ENCODE measurements at regions not wholly inside any gene's neighbourhood (a gene's known extent, or its start where the extent isn't known, plus 50 kb on each side); places are given as distances from the start of the nearest gene placed in this dataset.
"Not testable (repeated sequence)": the region's sequence is repeated elsewhere in the genome, so short reads cannot be mapped to it uniquely, and the experiment has no call there.

- DNase-seq (ENCODE audit: low read depth), result no peak
These were observed 707.8 kb upstream of the SALL3 start for GRCh38 chr18:78271790-78272189.

- DNase-seq (ENCODE audit: low read depth), result no peak
These were observed 705.7 kb upstream of the SALL3 start for GRCh38 chr18:78273876-78274275.

- DNase-seq (ENCODE audit: low read depth), result not testable (repeated sequence)
These were observed 696.2 kb upstream of the SALL3 start for GRCh38 chr18:78283425-78283824.

GRCh38 chr18:78292618-78293380 is 686.8 kb upstream of the SALL3 start:
- no peak for DNase-seq (ENCODE audit: low read depth)

- no peak for DNase-seq (ENCODE audit: low read depth)
These were observed 686.1 kb upstream of the SALL3 start for GRCh38 chr18:78293540-78293939.

GRCh38 chr18:78293940-78294541 is 685.6 kb upstream of the SALL3 start:
- no peak for DNase-seq (ENCODE audit: low read depth)

- DNase-seq (ENCODE audit: low read depth), result no peak
These were observed 684.4 kb upstream of the SALL3 start for GRCh38 chr18:78295262-78295661.

- DNase-seq (ENCODE audit: low read depth), result no peak
These were observed 683.5 kb upstream of the SALL3 start for GRCh38 chr18:78296166-78296565.

- no peak for DNase-seq (ENCODE audit: low read depth)
These were observed 682.6 kb upstream of the SALL3 start for GRCh38 chr18:78297048-78297447.

- no peak for DNase-seq (ENCODE audit: low read depth)
These were observed 676.0 kb upstream of the SALL3 start for GRCh38 chr18:78303519-78304191.

GRCh38 chr18:78304192-78305164 is 675.1 kb upstream of the SALL3 start:
- DNase-seq (ENCODE audit: low read depth), result no peak

GRCh38 chr18:78305789-78306188 is 673.8 kb upstream of the SALL3 start:
- DNase-seq (ENCODE audit: low read depth), result no peak

GRCh38 chr18:78309307-78309706 is 670.3 kb upstream of the SALL3 start:
- no peak for DNase-seq (ENCODE audit: low read depth)

GRCh38 chr18:78309924-78310323 is 669.7 kb upstream of the SALL3 start:
- DNase-seq (ENCODE audit: low read depth), result no peak

GRCh38 chr18:78319264-78319663 is 660.4 kb upstream of the SALL3 start:
- no peak for DNase-seq (ENCODE audit: low read depth)

- no peak for DNase-seq (ENCODE audit: low read depth)
These were observed 659.7 kb upstream of the SALL3 start for GRCh38 chr18:78319961-78320360.

GRCh38 chr18:78321402-78321801 is 658.2 kb upstream of the SALL3 start:
- DNase-seq (ENCODE audit: low read depth), result no peak

GRCh38 chr18:78323453-78324197 is 656.0 kb upstream of the SALL3 start:
- DNase-seq (ENCODE audit: low read depth), result no peak

GRCh38 chr18:78327643-78328042 is 652.0 kb upstream of the SALL3 start:
- DNase-seq (ENCODE audit: low read depth), result no peak

GRCh38 chr18:78330766-78331165 is 648.9 kb upstream of the SALL3 start:
- peak; percentile 0 for DNase-seq (ENCODE audit: low read depth)

- DNase-seq (ENCODE audit: low read depth), result no peak
These were observed 626.7 kb upstream of the SALL3 start for GRCh38 chr18:78352910-78353309.

All from RPMI7951 (cell line).